Activated CD4-positive, alpha-beta memory T cell treated with anti-CD3 and anti-CD28 coated beads for 36 hours (primary cell): ENCODE measurements at regions not wholly inside any gene's neighbourhood (a gene's known extent, or its start where the extent isn't known, plus 50 kb on each side); places are given as distances from the start of the nearest gene placed in this dataset.
"Not testable (repeated sequence)": the region's sequence is repeated elsewhere in the genome, so short reads cannot be mapped to it uniquely, and the experiment has no call there.

Experiments
- CTCF ChIA-PET: fragments of 350-600 bp; sonication (Branson Sonifier 250); formaldehyde crosslinking; loops from one replicate; lab custom pipeline; 2021; ENCODE audit warnings: antibody characterized with exemption, inconsistent platforms; lab: Charles Lee
- POLR2A ChIA-PET: fragments of 350-600 bp; sonication (Branson Sonifier 250); formaldehyde crosslinking; loops from one replicate; lab custom pipeline; 2021; ENCODE audit warnings: antibody characterized with exemption; lab: Charles Lee
- DNase-seq: peaks from one replicate; pipeline ENCODE4 v3.0.0-alpha.2; 2020
- H3K27ac Mint-ChIP-seq: one replicate; pipeline ENCODE4 v1.8.0; 2021; ENCODE audit warnings: mixed read lengths
- H3K27me3 Mint-ChIP-seq: one replicate; pipeline ENCODE4 v1.8.0; 2021; ENCODE audit warnings: mixed read lengths
- H3K36me3 Mint-ChIP-seq: one replicate; pipeline ENCODE4 v1.8.0; 2021; ENCODE audit warnings: mixed read lengths
- H3K4me1 Mint-ChIP-seq: one replicate; pipeline ENCODE4 v1.8.0; 2021; ENCODE audit warnings: low read depth, mixed read lengths
- H3K4me3 Mint-ChIP-seq: one replicate; pipeline ENCODE4 v1.8.0; 2021; ENCODE audit warnings: mild to moderate bottlenecking, mixed read lengths
- H3K9me3 Mint-ChIP-seq: one replicate; pipeline ENCODE4 v1.8.0; 2021; ENCODE audit warnings: mixed read lengths
- intact Hi-C: fragments of 100-400 bp; cut with micrococcal nuclease; formaldehyde crosslinking; loops from one replicate; pipeline ENCODE4 v1.15.1; 2023

DNA sequence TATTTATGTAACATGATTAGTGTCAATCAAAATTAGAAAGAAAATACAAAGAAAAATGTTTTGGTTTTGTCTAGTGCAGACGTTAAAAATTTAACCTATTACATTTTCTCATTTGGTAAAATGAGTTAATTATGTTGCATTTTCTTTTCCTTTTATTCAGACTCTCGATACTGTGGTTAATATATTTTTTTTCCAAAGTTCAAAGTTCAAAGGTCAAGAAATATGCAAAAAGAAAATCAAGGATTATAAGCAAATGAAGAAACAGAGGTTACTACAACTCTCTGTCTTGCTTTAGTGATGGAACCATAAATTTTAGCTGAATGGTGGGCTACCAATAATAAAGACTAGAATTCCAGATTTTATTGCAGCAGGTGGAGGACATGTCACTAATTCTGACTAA lies 133.3 kb upstream of the TFPI start:
- POLR2A ChIA-PET, result no interaction called here
- CTCF ChIA-PET, result no interaction called here
- Mint-ChIP-seq H3K9me3 (peaks cover 3% of the 10 kb centered on the region), H3K4me1 (no peaks in the 10 kb centered on the region), H3K4me3 (no peak overlapping the region), H3K27ac (no peak overlapping the region), H3K27me3 (no peaks in the 10 kb centered on the region), H3K36me3 (no peaks in the 10 kb centered on the region)
- intact Hi-C loops, result no loop called here
- no peak for DNase-seq

- no peaks in the 10 kb centered on the region for H3K36me3 Mint-ChIP-seq
- no peak for DNase-seq
- H3K27me3 Mint-ChIP-seq, result no peaks in the 10 kb centered on the region
- ChIA-PET POLR2A (no interaction called here), CTCF (no interaction called here)
- intact Hi-C loops, result no loop called here
- H3K4me3 Mint-ChIP-seq, result no peak overlapping the region
- H3K9me3 Mint-ChIP-seq, result peaks cover 3% of the 10 kb centered on the region
- H3K27ac Mint-ChIP-seq, result no peak overlapping the region
- no peaks in the 10 kb centered on the region for H3K4me1 Mint-ChIP-seq
Observed at GRCh38 chr2:187689372-187689771, 135.1 kb upstream of the TFPI start.

GRCh38 chr2:187693923-187694322 lies 139.7 kb upstream of the TFPI start:
- intact Hi-C loops, result no loop called here
- no peaks in the 10 kb centered on the region for H3K4me1 Mint-ChIP-seq
- ChIA-PET CTCF (no interaction called here), POLR2A (no interaction called here)
- no peaks in the 10 kb centered on the region for H3K36me3 Mint-ChIP-seq
- H3K4me3 Mint-ChIP-seq, result no peak overlapping the region
- H3K9me3 Mint-ChIP-seq, result peaks cover 3% of the 10 kb centered on the region
- no peak overlapping the region for H3K27ac Mint-ChIP-seq
- DNase-seq, result no peak
- no peaks in the 10 kb centered on the region for H3K27me3 Mint-ChIP-seq

DNA sequence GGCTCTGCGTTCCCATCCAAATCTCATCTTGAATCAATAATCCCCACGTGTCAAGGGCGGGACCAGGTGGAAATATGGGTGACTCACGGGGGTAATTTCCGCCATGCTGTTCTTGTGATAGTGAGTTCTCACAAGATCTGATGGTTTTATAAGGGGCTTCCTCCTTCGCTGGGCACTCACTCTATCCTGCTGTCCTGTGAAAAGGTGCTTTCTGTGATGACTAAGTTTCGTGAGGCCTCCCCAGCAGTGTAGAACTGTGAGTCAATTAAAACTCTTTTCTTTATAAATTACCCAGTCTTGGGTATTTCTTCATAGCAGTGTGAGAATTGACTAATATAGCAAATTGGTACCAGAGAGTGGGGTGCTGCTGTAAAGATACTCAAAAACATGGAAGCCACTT lies 142.4 kb upstream of the TFPI start:
- H3K9me3 Mint-ChIP-seq, CTCF ChIA-PET, H3K27me3 Mint-ChIP-seq, H3K36me3 Mint-ChIP-seq, DNase-seq, intact Hi-C loops, H3K27ac Mint-ChIP-seq, H3K4me3 Mint-ChIP-seq, H3K4me1 Mint-ChIP-seq, POLR2A ChIA-PET: not testable (repeated sequence)

GRCh38 chr2:187698374-187699110 lies 144.3 kb upstream of the TFPI start:
- DNase-seq, result no peak
- no peaks in the 10 kb centered on the region for H3K27me3 Mint-ChIP-seq
- H3K4me1 Mint-ChIP-seq, result no peaks in the 10 kb centered on the region
- ChIA-PET POLR2A (no interaction called here), CTCF (no interaction called here)
- intact Hi-C loops, result no loop called here
- H3K36me3 Mint-ChIP-seq, result no peaks in the 10 kb centered on the region
- no peaks in the 10 kb centered on the region for H3K9me3 Mint-ChIP-seq
- no peak overlapping the region for H3K4me3 Mint-ChIP-seq
- no peak overlapping the region for H3K27ac Mint-ChIP-seq

- intact Hi-C loops, result no loop called here
- Mint-ChIP-seq H3K9me3 (no peaks in the 10 kb centered on the region), H3K4me3 (no peak overlapping the region), H3K4me1 (no peaks in the 10 kb centered on the region), H3K27me3 (no peaks in the 10 kb centered on the region), H3K27ac (no peak overlapping the region), H3K36me3 (no peaks in the 10 kb centered on the region)
- ChIA-PET POLR2A (no interaction called here), CTCF (no interaction called here)
- DNase-seq, result no peak
Observed at GRCh38 chr2:187702157-187702556, 147.9 kb upstream of the TFPI start.

- intact Hi-C loops, result no loop called here
- no peak overlapping the region for H3K27ac Mint-ChIP-seq
- DNase-seq, result no peak
- ChIA-PET POLR2A (no interaction called here), CTCF (no interaction called here)
- H3K4me1 Mint-ChIP-seq, result no peaks in the 10 kb centered on the region
- no peaks in the 10 kb centered on the region for H3K9me3 Mint-ChIP-seq
- H3K27me3 Mint-ChIP-seq, result no peaks in the 10 kb centered on the region
- no peaks in the 10 kb centered on the region for H3K36me3 Mint-ChIP-seq
- no peak overlapping the region for H3K4me3 Mint-ChIP-seq
Observed at GRCh38 chr2:187708272-187708671, 154.0 kb upstream of the TFPI start.

- CTCF ChIA-PET, result no interaction called here
- H3K4me3 Mint-ChIP-seq, result no peak overlapping the region
- H3K36me3 Mint-ChIP-seq, result no peaks in the 10 kb centered on the region
- H3K4me1 Mint-ChIP-seq, result no peaks in the 10 kb centered on the region
- H3K27me3 Mint-ChIP-seq, result no peaks in the 10 kb centered on the region
- intact Hi-C loops, result no loop called here
- H3K9me3 Mint-ChIP-seq, result no peaks in the 10 kb centered on the region
- DNase-seq, result no peak
- no peak overlapping the region for H3K27ac Mint-ChIP-seq
- POLR2A ChIA-PET, result no interaction called here
Observed at GRCh38 chr2:187709065-187709464, 154.8 kb upstream of the TFPI start.

DNA sequence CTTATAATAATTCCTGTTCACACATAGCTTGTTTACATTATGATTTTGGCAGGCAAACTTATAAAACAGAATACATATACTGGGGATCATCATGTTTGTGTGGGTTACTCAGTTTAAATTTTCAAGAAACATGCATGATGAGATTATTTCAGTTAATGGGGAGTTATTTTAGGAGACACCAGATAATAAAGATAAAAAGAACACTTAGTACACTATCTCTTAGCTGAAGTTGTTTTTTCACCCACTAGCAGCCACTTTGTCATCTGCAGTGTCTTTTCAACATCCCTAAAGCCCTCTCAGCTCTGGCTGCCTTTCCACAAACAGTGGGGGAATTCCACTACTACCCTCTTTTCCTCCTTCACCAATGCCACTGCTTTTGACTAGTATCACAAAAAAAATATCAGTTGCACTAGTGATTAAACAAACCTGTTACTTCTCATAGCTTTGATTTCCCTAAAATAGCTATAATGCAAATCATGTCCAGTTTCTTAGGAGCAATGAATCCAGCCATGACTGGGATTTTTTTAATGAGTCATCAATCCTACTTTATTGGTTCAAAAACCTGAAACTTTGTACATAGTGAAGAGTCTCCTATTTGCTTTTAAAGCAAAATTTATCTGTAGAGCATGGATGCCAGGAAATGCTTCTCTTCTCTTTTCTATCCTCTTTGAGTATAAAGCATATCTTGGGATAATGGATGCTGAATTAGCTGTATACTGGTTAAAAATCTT lies 156.7 kb upstream of the TFPI start:
- Mint-ChIP-seq H3K27ac (no peak overlapping the region), H3K36me3 (no peaks in the 10 kb centered on the region), H3K4me3 (no peak overlapping the region), H3K4me1 (no peaks in the 10 kb centered on the region), H3K9me3 (no peaks in the 10 kb centered on the region), H3K27me3 (no peaks in the 10 kb centered on the region)
- intact Hi-C loops, result no loop called here
- CTCF ChIA-PET, result no interaction called here
- DNase-seq, result no peak
- POLR2A ChIA-PET, result no interaction called here

GRCh38 chr2:187715590-187715989 lies 161.4 kb upstream of the TFPI start:
- no peaks in the 10 kb centered on the region for H3K4me1 Mint-ChIP-seq
- POLR2A ChIA-PET, result no interaction called here
- no peak for DNase-seq
- no peaks in the 10 kb centered on the region for H3K36me3 Mint-ChIP-seq
- H3K9me3 Mint-ChIP-seq, result peaks cover 4% of the 10 kb centered on the region
- H3K27ac Mint-ChIP-seq, result no peak overlapping the region
- CTCF ChIA-PET, result no interaction called here
- intact Hi-C loops, result no loop called here
- no peak overlapping the region for H3K4me3 Mint-ChIP-seq
- no peaks in the 10 kb centered on the region for H3K27me3 Mint-ChIP-seq

GRCh38 chr2:187716301-187716700 lies 162.1 kb upstream of the TFPI start:
- Mint-ChIP-seq H3K27me3 (no peaks in the 10 kb centered on the region), H3K4me1 (no peaks in the 10 kb centered on the region), H3K27ac (no peak overlapping the region), H3K36me3 (no peaks in the 10 kb centered on the region), H3K9me3 (peaks cover 6% of the 10 kb centered on the region), H3K4me3 (no peak overlapping the region)
- ChIA-PET POLR2A (no interaction called here), CTCF (no interaction called here)
- DNase-seq, result no peak
- intact Hi-C loops, result no loop called here

GRCh38 chr2:187718092-187718491 lies 163.9 kb upstream of the TFPI start:
- H3K27me3 Mint-ChIP-seq, result no peaks in the 10 kb centered on the region

GRCh38 chr2:187719510-187719909 lies 165.3 kb upstream of the TFPI start:
- Mint-ChIP-seq H3K4me1 (no peaks in the 10 kb centered on the region), H3K36me3 (no peaks in the 10 kb centered on the region), H3K4me3 (no peak overlapping the region), H3K9me3 (peaks cover 14% of the 10 kb centered on the region), H3K27me3 (no peaks in the 10 kb centered on the region), H3K27ac (no peak overlapping the region)
- ChIA-PET POLR2A (no interaction called here), CTCF (no interaction called here)
- no peak for DNase-seq
- intact Hi-C loops, result no loop called here

More at GRCh38 chr2:187718092-187718491, 163.9 kb upstream of the TFPI start:
- intact Hi-C loops, result no loop called here
- no peak for DNase-seq
- CTCF ChIA-PET, result no interaction called here
- Mint-ChIP-seq H3K9me3 (peaks cover 11% of the 10 kb centered on the region), H3K4me1 (no peaks in the 10 kb centered on the region), H3K27ac (no peak overlapping the region), H3K36me3 (no peaks in the 10 kb centered on the region), H3K4me3 (no peak overlapping the region)
- POLR2A ChIA-PET, result no interaction called here
